HG03159 (cell line): ENCODE measurements at regions not wholly inside any gene's neighbourhood (a gene's known extent, or its start where the extent isn't known, plus 50 kb on each side); places are given as distances from the start of the nearest gene placed in this dataset.
"Not testable (repeated sequence)": the region's sequence is repeated elsewhere in the genome, so short reads cannot be mapped to it uniquely, and the experiment has no call there.

ENCODE experiments used
- ATAC-seq: cut with Tn5 transposase; IDR thresholded peaks from one replicate; pipeline ENCODE4 v1.9.1; 2021; ENCODE audit warnings: mild to moderate bottlenecking, moderate library complexity; ENCODE audit not compliant: unreplicated experiment

DNA sequence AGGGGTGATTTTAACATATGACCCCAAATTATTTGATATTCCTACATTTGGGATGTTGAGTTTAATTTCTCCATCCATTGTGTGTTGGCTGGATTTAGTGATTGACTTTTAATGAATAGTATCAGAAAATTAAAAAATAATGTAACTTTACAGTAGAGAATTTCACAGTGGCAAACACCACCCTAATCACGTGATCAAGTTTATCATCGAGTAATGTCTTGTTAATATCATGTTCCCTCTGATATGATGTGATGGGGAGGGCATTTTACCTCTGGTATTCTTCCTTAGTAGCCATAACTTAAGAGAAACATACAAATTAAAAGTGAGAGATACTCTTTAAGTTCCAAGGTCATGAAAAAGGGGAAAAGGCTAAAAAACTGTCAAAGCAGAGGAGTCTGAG, 602.0 kb upstream of the CELF4 start:
- no peak for ATAC-seq

- not testable (repeated sequence) for ATAC-seq
Observed at GRCh38 chr18:38153116-38153515, 587.5 kb upstream of the CELF4 start.

DNA sequence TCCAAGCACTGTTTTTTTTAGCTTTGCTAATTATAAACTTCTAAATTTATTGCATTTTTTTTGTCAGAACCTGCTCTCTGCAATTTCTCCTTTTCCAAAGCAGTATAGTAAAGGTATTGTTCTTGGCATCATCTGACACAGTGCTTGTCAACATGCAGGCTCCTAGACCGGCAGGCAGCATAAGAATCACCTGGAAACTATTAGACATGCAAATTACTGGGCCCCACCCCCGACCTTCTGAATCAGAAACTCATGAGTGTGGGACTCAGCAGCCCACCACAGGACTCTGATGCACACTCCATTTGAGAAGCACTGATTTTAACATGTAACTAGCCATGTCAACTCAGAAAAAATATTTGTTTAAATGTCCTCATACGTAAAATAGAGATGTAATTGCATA, 551.1 kb upstream of the CELF4 start:
- no peak for ATAC-seq

DNA sequence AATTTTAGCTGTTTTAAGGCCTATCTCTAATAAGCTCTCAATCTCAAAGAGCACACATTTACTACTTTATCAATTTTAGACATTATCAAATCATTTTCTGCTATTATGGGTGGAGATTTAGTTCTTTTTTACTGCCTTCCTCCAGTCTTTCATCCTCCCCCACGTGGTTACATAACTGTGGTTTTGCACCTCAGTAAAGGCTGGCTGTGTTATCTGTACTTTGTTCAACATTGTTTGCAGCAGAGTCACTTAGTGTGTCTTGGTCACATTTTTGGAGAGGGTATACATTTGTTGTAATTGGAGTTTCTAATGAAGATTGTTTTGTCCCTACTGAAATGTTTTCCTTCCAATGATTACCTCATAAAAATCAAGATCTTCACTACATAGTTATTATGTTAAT, 549.6 kb upstream of the CELF4 start:
- ATAC-seq, result no peak

GRCh38 chr18:38087538-38087937, 521.9 kb upstream of the CELF4 start:
- ATAC-seq, result no peak

GRCh38 chr18:38081516-38081915, 515.9 kb upstream of the CELF4 start:
- ATAC-seq, result no peak

- no peak for ATAC-seq
Observed at GRCh38 chr18:38077229-38077628, 511.6 kb upstream of the CELF4 start.

GRCh38 chr18:38076346-38077070, 510.9 kb upstream of the CELF4 start:
- ATAC-seq, result no peak

- ATAC-seq, result no peak
Observed at GRCh38 chr18:38074298-38074876, 508.8 kb upstream of the CELF4 start.

GRCh38 chr18:38067821-38068220, 502.2 kb upstream of the CELF4 start:
- ATAC-seq, result no peak

GRCh38 chr18:38067086-38067485, 501.5 kb upstream of the CELF4 start:
- ATAC-seq, result no peak

- no peak for ATAC-seq
Observed at GRCh38 chr18:38052879-38053590, 487.4 kb upstream of the CELF4 start.

- no peak for ATAC-seq
Observed at GRCh38 chr18:38047820-38048219, 482.2 kb upstream of the CELF4 start.

DNA sequence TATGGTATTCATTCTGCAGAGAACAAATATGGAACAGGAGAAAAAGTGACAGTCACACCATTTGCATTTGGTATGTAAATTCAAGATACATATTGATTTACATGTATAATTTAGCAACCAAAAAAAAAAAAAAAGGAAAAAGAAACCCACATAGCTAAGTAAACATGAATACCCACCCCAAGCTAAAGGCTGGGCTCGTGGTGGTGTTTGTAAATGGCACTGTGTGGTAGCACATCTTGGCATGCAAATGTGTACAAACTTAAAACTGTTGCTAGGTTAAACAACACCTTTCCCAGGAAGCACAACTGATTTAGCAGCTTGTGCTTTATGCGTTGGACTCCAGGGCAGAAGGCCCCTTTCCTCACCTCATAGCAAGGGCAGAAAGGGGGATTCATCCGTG, 481.1 kb upstream of the CELF4 start:
- ATAC-seq, result no peak

DNA sequence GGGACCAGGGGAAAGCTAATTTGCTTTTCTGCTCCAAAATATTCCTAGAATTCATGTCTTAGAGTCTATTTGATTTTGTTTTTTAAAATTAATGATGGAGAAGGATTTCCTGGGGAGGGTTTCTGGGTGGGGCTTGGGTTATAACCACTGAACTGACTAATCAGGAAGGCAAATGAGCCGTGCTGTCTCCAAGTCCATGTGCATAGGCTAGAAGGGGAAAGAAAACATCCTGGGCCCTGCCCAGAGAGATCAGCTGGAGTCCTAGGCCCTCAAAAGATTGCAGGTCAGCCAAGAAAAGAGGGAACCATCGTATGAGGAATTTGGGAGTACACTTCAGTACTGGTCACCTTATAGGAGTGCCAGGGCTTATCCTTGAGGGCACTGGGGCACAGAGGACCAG, 480.2 kb upstream of the CELF4 start:
- no peak for ATAC-seq

DNA sequence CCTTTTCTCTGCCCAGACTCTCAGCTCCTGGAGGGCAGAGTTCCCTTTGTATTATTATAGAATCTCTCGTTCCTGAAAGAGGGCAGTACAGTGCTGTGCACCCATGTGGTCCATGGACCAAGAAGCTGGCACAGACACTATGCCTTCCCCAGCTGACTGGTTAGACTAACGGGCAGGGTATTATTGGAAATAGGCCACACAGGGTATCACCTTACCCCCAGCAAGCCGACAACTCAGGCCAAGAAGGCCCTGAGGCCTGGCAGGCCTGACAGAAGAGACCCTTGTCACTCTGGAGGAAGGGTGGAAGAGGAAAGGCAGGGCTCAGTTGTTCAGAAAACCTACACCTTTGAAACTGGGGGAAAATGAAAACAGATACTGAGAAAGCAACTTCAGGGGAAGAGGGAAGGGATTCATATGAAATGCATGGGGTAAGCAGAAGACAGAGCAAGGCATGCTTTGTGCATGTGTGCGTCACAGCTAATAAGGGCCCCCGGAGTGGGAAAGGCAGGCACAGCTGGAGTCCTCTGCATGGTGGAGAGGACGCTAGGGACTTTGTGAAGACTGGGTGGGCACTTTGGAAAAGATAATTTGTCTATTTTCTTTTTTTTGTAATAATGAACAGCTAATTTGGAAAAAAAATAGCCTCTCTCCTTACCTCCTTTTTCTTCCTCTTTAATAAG, 476.8 kb upstream of the CELF4 start:
- ATAC-seq, result no peak

DNA sequence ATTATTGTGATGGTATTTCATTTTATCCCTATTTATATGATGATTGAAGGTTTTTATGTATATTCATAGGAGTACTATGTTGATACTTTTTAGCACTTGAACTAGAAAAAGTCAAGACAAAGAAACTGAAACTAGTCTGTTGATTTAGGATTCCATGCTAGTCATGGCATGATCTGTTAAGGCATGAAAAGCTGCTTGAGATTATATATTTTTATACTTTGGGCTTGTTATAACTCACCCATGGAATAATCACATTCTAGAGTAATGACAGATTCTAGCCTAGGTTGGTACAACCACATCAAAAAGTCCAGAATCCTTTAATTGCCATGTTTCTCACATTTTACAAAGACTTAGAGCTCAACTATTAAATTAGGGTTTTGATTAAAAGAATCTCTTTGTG, 472.6 kb upstream of the CELF4 start:
- no peak for ATAC-seq

- ATAC-seq, result no peak
Observed at GRCh38 chr18:38035193-38035592, 469.6 kb upstream of the CELF4 start.

DNA sequence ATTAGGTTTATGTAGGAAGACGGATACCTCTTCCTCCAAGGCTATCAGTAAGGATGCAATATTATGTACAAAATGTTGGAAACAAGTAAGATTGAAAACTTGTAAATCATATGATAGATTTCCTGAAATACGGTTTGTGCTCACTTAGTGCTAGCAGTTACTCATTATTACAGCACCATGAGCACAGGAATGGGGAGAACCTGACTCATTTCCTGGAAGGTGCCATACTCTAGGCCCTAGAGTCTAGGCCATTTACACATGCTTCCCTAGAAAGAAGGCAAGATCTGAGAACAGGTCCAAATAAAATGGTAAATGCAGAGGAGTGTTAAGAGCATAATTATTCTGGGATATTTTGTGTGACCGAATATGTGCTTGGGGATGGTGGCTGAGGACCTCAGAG, 467.7 kb upstream of the CELF4 start:
- no peak for ATAC-seq

DNA sequence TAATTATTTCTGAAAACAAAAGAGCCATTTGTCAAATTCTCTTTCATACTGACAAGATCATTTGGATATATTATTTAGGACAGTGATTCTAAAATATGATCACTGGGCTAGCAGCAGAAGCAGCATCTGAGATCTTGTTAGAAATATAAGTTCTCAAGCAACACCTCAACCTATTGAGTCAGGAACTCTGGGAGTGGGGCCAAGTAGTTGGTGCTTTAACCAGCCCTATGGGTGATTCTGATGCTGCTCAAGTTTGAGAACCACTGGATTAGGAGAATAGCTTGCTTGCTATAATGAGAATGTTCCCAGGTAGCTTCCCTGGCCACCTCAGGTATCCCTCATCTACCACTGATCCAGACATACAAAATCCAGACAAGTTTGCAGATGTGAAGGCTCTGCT, 466.9 kb upstream of the CELF4 start:
- ATAC-seq, result no peak

DNA sequence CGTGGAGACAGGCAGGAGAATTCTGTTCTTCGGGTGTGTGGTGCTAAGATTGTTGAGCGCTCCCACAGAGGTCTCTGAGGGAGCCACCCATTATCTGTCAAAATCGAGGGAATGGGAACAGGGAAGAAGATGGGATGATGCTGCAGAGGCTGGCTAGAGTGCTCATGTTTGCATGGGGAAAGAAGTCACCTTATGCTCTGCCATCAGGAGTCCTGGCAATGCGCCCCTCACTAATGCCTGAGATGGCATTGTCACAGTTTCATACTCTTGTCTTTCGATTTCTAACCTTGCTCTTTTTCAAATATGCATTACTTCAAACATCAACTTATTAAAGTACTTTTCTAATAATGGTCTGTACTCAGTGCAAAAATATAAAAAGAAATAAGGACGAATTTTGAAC, 463.3 kb upstream of the CELF4 start:
- no peak for ATAC-seq
